ENCODE measurements at regions not wholly inside any gene's neighbourhood (a gene's known extent, or its start where the extent isn't known, plus 50 kb on each side); places are given as distances from the start of the nearest gene placed in this dataset.

DNA sequence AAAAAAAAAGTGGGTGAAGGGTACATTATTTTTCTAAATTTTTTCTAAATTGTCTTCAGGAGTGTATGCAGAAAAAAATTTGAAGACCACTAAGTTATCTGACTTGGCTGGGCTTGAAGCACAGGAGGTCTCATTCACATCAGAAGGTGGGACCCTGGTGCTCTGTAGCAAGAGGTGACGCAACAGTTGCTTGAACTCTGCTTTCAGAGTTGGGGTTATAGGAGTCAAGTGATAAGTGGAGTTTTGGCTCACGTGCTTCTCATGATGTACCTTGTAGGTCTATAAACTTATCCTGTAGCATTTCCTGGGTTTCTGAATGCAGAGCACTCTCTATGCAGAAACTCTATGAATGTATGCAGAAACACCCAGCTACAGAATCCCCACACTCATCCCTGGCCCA is 58.5 kb upstream of the FOXC1 start:
- Histone ChIP-seq H3K9me3 (ENCODE audit: control extremely low read depth in 1 of 3, control insufficient read depth in 2 of 3, insufficient read depth in 1 of 3, low read length in 2 of 3) (peaks cover 0 to 9% (median 0%) of the 10 kb centered on the region in 3 donors), H4K20me1 (ENCODE audit: control insufficient read depth, insufficient read depth, low read length, poor library complexity, severe bottlenecking) (no peaks in the 10 kb centered on the region), H3K9ac (ENCODE audit: low read length) (no peak overlapping the region), H3K27me3 (replicated peaks in 1 of 4; ENCODE audit: control extremely low read depth in 1 of 4, control insufficient read depth in 3 of 4, insufficient read depth in 4 of 4, low read length in 3 of 4) (peaks cover 0 to 11% (median 4%) of the 10 kb centered on the region in 4 experiments), H3K4me1 (ENCODE audit: control insufficient read depth in 2 of 2, insufficient read depth in 2 of 2, low read length in 2 of 2) (peaks cover 0 to 9% of the 10 kb centered on the region in 2 donors), H3K36me3 (replicated peaks in 1 of 2; ENCODE audit: control extremely low read depth in 1 of 2, control insufficient read depth in 1 of 2, extremely low read depth in 1 of 2, insufficient read depth in 2 of 2, low read length in 1 of 2) (no peaks in the 10 kb centered on the region), H3K79me2 (ENCODE audit: control insufficient read depth, insufficient read depth, low read length) (no peaks in the 10 kb centered on the region), H2AFZ (ENCODE audit: insufficient read depth, low read depth, low read length, poor library complexity, severe bottlenecking) (no peak overlapping the region), H3K4me2 (replicated peaks; ENCODE audit: low read depth, low read length, poor library complexity, severe bottlenecking) (no peak overlapping the region), H3K27ac (ENCODE audit: low read length in 2 of 2) (no peak overlapping the region), H3K4me3 (ENCODE audit: control extremely low read depth in 1 of 5, extremely low read depth in 1 of 5, insufficient read depth in 1 of 5, low read depth in 2 of 5, low read length in 4 of 5) (no peak overlapping the region)
- ChIA-PET POLR2A (no interaction called here), CTCF (no interaction called here)
- H3K27ac Mint-ChIP-seq, result no peak overlapping the region
- H3K4me3 Mint-ChIP-seq, result no peak overlapping the region
- ATAC-seq (ENCODE audit: low read depth), result no peak
- no peaks in the 10 kb centered on the region for H3K9me3 Mint-ChIP-seq (ENCODE audit: insufficient read depth)
- peaks cover 10% of the 10 kb centered on the region for H3K4me1 Mint-ChIP-seq
- H3K27me3 Mint-ChIP-seq, result peaks cover 23% of the 10 kb centered on the region
- 100% methylated on average over 1 of the region's 2 CpGs for WGBS (ENCODE audit: insufficient coverage)
- no peak for TF ChIP-seq EZH2 (IDR thresholded peaks at IDR 0.05; ENCODE audit: borderline replicate concordance, insufficient read depth, low read depth, low read length, poor library complexity, severe bottlenecking)
- TF ChIP-seq, protein P1, sequence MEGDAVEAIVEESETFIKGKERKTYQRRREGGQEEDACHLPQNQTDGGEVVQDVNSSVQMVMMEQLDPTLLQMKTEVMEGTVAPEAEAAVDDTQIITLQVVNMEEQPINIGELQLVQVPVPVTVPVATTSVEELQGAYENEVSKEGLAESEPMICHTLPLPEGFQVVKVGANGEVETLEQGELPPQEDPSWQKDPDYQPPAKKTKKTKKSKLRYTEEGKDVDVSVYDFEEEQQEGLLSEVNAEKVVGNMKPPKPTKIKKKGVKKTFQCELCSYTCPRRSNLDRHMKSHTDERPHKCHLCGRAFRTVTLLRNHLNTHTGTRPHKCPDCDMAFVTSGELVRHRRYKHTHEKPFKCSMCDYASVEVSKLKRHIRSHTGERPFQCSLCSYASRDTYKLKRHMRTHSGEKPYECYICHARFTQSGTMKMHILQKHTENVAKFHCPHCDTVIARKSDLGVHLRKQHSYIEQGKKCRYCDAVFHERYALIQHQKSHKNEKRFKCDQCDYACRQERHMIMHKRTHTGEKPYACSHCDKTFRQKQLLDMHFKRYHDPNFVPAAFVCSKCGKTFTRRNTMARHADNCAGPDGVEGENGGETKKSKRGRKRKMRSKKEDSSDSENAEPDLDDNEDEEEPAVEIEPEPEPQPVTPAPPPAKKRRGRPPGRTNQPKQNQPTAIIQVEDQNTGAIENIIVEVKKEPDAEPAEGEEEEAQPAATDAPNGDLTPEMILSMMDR (IDR thresholded peaks at IDR 0.05), result no peak
- DNase-seq, result no peak
- intact Hi-C loops (cut with micrococcal nuclease), result no loop called here

DNA sequence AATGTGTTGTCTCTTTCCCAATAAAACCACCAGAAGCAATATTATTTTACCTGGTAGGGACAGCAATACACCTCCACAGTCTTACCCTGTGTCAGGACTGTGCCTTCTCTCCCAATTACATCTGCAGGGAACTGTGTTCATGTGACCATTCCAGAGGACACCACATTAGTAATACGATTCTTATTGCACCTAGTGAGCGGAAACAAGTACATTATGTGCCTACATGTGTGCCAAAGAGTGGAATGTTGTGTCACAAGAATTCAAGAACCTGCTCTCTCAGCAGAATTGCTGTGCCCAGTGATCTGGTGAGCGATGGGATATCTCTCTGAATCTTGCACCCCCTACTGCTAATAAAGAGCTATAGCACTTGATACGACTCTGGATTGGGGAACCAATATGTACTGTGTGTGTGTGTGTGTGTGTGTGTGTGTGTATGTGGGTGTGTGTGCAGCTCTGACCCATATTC is 57.4 kb upstream of the FOXC1 start:
- Histone ChIP-seq H3K9me3 (ENCODE audit: control extremely low read depth in 1 of 3, control insufficient read depth in 2 of 3, insufficient read depth in 1 of 3, low read length in 2 of 3) (peaks cover 0 to 9% (median 0%) of the 10 kb centered on the region in 3 donors), H2AFZ (ENCODE audit: insufficient read depth, low read depth, low read length, poor library complexity, severe bottlenecking) (no peak overlapping the region), H3K79me2 (ENCODE audit: control insufficient read depth, insufficient read depth, low read length) (no peaks in the 10 kb centered on the region), H3K4me3 (ENCODE audit: control extremely low read depth in 1 of 5, extremely low read depth in 1 of 5, insufficient read depth in 1 of 5, low read depth in 2 of 5, low read length in 4 of 5) (no peak overlapping the region), H3K36me3 (replicated peaks in 1 of 2; ENCODE audit: control extremely low read depth in 1 of 2, control insufficient read depth in 1 of 2, extremely low read depth in 1 of 2, insufficient read depth in 2 of 2, low read length in 1 of 2) (no peaks in the 10 kb centered on the region), H3K4me2 (replicated peaks; ENCODE audit: low read depth, low read length, poor library complexity, severe bottlenecking) (no peak overlapping the region), H3K27me3 (replicated peaks in 1 of 4; ENCODE audit: control extremely low read depth in 1 of 4, control insufficient read depth in 3 of 4, insufficient read depth in 4 of 4, low read length in 3 of 4) (peaks cover 0 to 11% (median 4%) of the 10 kb centered on the region in 4 experiments), H3K4me1 (ENCODE audit: control insufficient read depth in 2 of 2, insufficient read depth in 2 of 2, low read length in 2 of 2) (peaks cover 0 to 9% of the 10 kb centered on the region in 2 donors), H3K9ac (ENCODE audit: low read length) (no peak overlapping the region), H3K27ac (ENCODE audit: low read length in 2 of 2) (no peak overlapping the region), H4K20me1 (ENCODE audit: control insufficient read depth, insufficient read depth, low read length, poor library complexity, severe bottlenecking) (no peaks in the 10 kb centered on the region)
- Mint-ChIP-seq H3K9me3 (ENCODE audit: insufficient read depth) (no peaks in the 10 kb centered on the region), H3K27ac (no peak overlapping the region), H3K27me3 (peaks cover 32% of the 10 kb centered on the region), H3K4me1 (peaks cover 10% of the 10 kb centered on the region), H3K4me3 (no peak overlapping the region)
- WGBS (ENCODE audit: insufficient coverage), result 83% methylated on average over 1 of the region's 4 CpGs
- ATAC-seq (ENCODE audit: low read depth) (no peak), DNase-seq (peak; percentile 11)
- no peak for TF ChIP-seq EZH2 (IDR thresholded peaks at IDR 0.05; ENCODE audit: borderline replicate concordance, insufficient read depth, low read depth, low read length, poor library complexity, severe bottlenecking)
- TF ChIP-seq, protein P1 (IDR thresholded peaks at IDR 0.05), result no peak
- ChIA-PET CTCF (interaction anchor here (1.2 kb wide), 1 partner anchor 44 kb away, joined by 5 read pairs; no protein-coding TSS in a partner anchor), POLR2A (no interaction called here)
- intact Hi-C loops (cut with micrococcal nuclease), result no loop called here
